ENCODE measurements at regions not wholly inside any gene's neighbourhood (a gene's known extent, or its start where the extent isn't known, plus 50 kb on each side); places are given as distances from the start of the nearest gene placed in this dataset.

GRCh38 chr5:57778501-57779091 is 296.0 kb upstream of the ACTBL2 start:
- ATAC-seq (no peak), DNase-seq (no peak)
- intact Hi-C loops (cut with micrococcal nuclease): loop anchor here (5.0 kb wide), 1 partner anchor 684 kb away; the partner anchor contains the start of gene PLK2

- no peak for DNase-seq
- intact Hi-C loops (cut with micrococcal nuclease): loop anchor here (5.0 kb wide), 1 partner anchor 685 kb away; the partner anchor contains the start of gene PLK2
- ATAC-seq: no peak
Observed at GRCh38 chr5:57777174-57777581, 294.6 kb upstream of the ACTBL2 start.

GRCh38 chr5:57776035-57776434 is 293.4 kb upstream of the ACTBL2 start:
- intact Hi-C loops (cut with micrococcal nuclease): loop anchor here (5.0 kb wide), 1 partner anchor 686 kb away; the partner anchor contains the start of gene PLK2
- DNase-seq (no peak), ATAC-seq (no peak)

GRCh38 chr5:57774439-57774838 is 291.8 kb upstream of the ACTBL2 start:
- intact Hi-C loops (cut with micrococcal nuclease): no loop called here
- no peak for ATAC-seq

GRCh38 chr5:57772512-57772911 is 289.9 kb upstream of the ACTBL2 start:
- ATAC-seq (no peak), DNase-seq (no peak)
- intact Hi-C loops (cut with micrococcal nuclease): no loop called here

More at GRCh38 chr5:57774439-57774838, 291.8 kb upstream of the ACTBL2 start:
- no peak for DNase-seq

GRCh38 chr5:57770039-57770438 is 287.4 kb upstream of the ACTBL2 start:
- ATAC-seq: no peak
- intact Hi-C loops (cut with micrococcal nuclease): no loop called here

GRCh38 chr5:57768745-57769144 is 286.1 kb upstream of the ACTBL2 start:
- DNase-seq: no peak
- intact Hi-C loops (cut with micrococcal nuclease): no loop called here
- no peak for ATAC-seq

More at GRCh38 chr5:57770039-57770438, 287.4 kb upstream of the ACTBL2 start:
- DNase-seq: no peak

GRCh38 chr5:57764479-57765089 is 282.0 kb upstream of the ACTBL2 start:
- ATAC-seq (no peak), DNase-seq (no peak)
- intact Hi-C loops (cut with micrococcal nuclease): no loop called here

- DNase-seq (no peak), ATAC-seq (no peak)
Observed at GRCh38 chr5:57761513-57761912, 278.9 kb upstream of the ACTBL2 start.

GRCh38 chr5:57754616-57755015 is 272.0 kb upstream of the ACTBL2 start:
- no peak for ATAC-seq
- DNase-seq: no peak
- intact Hi-C loops (cut with micrococcal nuclease): no loop called here

More at GRCh38 chr5:57761513-57761912, 278.9 kb upstream of the ACTBL2 start:
- intact Hi-C loops (cut with micrococcal nuclease): no loop called here

- DNase-seq (no peak), ATAC-seq (no peak)
- intact Hi-C loops (cut with micrococcal nuclease): no loop called here
Observed at GRCh38 chr5:57753446-57753845, 270.8 kb upstream of the ACTBL2 start.

GRCh38 chr5:57751710-57752109 is 269.1 kb upstream of the ACTBL2 start:
- DNase-seq (no peak), ATAC-seq (no peak)
- intact Hi-C loops (cut with micrococcal nuclease): no loop called here

- no peak for DNase-seq
- ATAC-seq: no peak
- intact Hi-C loops (cut with micrococcal nuclease): no loop called here
Observed at GRCh38 chr5:57750891-57751290, 268.3 kb upstream of the ACTBL2 start.

- intact Hi-C loops (cut with micrococcal nuclease): no loop called here
- no peak for DNase-seq
- no peak for ATAC-seq
Observed at GRCh38 chr5:57750282-57750681, 267.7 kb upstream of the ACTBL2 start.

- intact Hi-C loops (cut with micrococcal nuclease): no loop called here
- DNase-seq: no peak
Observed at GRCh38 chr5:57749396-57749795, 266.8 kb upstream of the ACTBL2 start.

GRCh38 chr5:57745700-57746651 is 263.4 kb upstream of the ACTBL2 start:
- intact Hi-C loops (cut with micrococcal nuclease): no loop called here
- DNase-seq (no peak), ATAC-seq (no peak)

More at GRCh38 chr5:57749396-57749795, 266.8 kb upstream of the ACTBL2 start:
- ATAC-seq: no peak

- ATAC-seq: no peak
- intact Hi-C loops (cut with micrococcal nuclease): no loop called here
- DNase-seq: no peak
Observed at GRCh38 chr5:57745029-57745428, 262.4 kb upstream of the ACTBL2 start.

- intact Hi-C loops (cut with micrococcal nuclease): no loop called here
- no peak for ATAC-seq
- DNase-seq: no peak
Observed at GRCh38 chr5:57741336-57741735, 258.7 kb upstream of the ACTBL2 start.

GRCh38 chr5:57738787-57739186 is 256.2 kb upstream of the ACTBL2 start:
- no peak for ATAC-seq
- intact Hi-C loops (cut with micrococcal nuclease): no loop called here
- DNase-seq: no peak

GRCh38 chr5:57738301-57738700 is 255.7 kb upstream of the ACTBL2 start:
- ATAC-seq (no peak), DNase-seq (no peak)
- intact Hi-C loops (cut with micrococcal nuclease): no loop called here

All from left ventricle myocardium superior (tissue), 1 donor.